MM.1S (cell line): ENCODE measurements at regions not wholly inside any gene's neighbourhood (a gene's known extent, or its start where the extent isn't known, plus 50 kb on each side); places are given as distances from the start of the nearest gene placed in this dataset.

Source experiments
- EZH2 ChIP-seq: fragments of 300-600 bp; sonication (generic); optimal IDR thresholded peaks from 2 replicates; pipeline ENCODE3; 2017; ENCODE audit warnings: low read depth, mild to moderate bottlenecking, antibody characterized with exemption, low read length, mixed read lengths
- EZH2phosphoT487 ChIP-seq: fragments of 300-600 bp; sonication (generic); IDR thresholded peaks from 2 replicates; pipeline ENCODE4 v1.6.1; 2018; ENCODE audit warnings: antibody characterized with exemption, low read length

- TF ChIP-seq EZH2 (no peak), EZH2phosphoT487 (no peak)
Observed at GRCh38 chr1:5347726-5348125, 644.5 kb downstream of the NPHP4 start.
